D721Med (cell line): ENCODE measurements at regions not wholly inside any gene's neighbourhood (a gene's known extent, or its start where the extent isn't known, plus 50 kb on each side); places are given as distances from the start of the nearest gene placed in this dataset.

Source experiments
- DNase-seq: peaks from one replicate; pipeline ENCODE4 v3.0.0; 2011; ENCODE audit warnings: low spot score; ENCODE audit not compliant: insufficient read length
- FAIRE-seq: peaks from 2 replicates; lab custom pipeline; 2011; peaks lifted over from hg19 to GRCh38; lab: Jason Lieb, UNC
- TF ChIP-seq, protein P1 (sequence below): IDR thresholded peaks from 2 replicates; pipeline ENCODE4 v1.5.1; 2012; ENCODE audit warnings: mild to moderate bottlenecking, control low read depth; ENCODE audit not compliant: insufficient read depth; ENCODE audit errors: missing control alignments

DNA sequence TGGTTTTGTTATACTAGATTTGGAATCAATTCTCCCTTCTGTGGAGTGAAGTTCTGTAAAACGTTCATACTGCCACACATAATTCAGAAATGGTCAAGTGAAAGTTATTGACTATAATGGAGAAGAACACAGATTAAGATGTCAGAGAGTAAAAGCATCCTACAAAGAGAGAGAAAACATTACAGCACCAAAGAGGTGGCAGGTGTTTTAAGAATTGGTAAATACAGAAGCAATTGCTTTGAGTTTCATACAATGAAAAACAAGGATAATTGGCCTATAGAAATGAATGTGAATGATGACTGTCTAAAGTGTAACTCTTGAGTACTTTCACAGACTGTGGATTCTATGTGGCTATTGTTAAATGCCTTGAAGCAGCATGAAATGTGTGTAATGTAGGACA lies 435.6 kb upstream of the SMIM31 start:
- no peak for DNase-seq
- FAIRE-seq = no peak
- TF ChIP-seq, protein P1, sequence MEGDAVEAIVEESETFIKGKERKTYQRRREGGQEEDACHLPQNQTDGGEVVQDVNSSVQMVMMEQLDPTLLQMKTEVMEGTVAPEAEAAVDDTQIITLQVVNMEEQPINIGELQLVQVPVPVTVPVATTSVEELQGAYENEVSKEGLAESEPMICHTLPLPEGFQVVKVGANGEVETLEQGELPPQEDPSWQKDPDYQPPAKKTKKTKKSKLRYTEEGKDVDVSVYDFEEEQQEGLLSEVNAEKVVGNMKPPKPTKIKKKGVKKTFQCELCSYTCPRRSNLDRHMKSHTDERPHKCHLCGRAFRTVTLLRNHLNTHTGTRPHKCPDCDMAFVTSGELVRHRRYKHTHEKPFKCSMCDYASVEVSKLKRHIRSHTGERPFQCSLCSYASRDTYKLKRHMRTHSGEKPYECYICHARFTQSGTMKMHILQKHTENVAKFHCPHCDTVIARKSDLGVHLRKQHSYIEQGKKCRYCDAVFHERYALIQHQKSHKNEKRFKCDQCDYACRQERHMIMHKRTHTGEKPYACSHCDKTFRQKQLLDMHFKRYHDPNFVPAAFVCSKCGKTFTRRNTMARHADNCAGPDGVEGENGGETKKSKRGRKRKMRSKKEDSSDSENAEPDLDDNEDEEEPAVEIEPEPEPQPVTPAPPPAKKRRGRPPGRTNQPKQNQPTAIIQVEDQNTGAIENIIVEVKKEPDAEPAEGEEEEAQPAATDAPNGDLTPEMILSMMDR = no peak

GRCh38 chr4:164319688-164320087 lies 434.2 kb upstream of the SMIM31 start:
- TF ChIP-seq, protein P1 = no peak
- DNase-seq (no peak), FAIRE-seq (no peak)

DNA sequence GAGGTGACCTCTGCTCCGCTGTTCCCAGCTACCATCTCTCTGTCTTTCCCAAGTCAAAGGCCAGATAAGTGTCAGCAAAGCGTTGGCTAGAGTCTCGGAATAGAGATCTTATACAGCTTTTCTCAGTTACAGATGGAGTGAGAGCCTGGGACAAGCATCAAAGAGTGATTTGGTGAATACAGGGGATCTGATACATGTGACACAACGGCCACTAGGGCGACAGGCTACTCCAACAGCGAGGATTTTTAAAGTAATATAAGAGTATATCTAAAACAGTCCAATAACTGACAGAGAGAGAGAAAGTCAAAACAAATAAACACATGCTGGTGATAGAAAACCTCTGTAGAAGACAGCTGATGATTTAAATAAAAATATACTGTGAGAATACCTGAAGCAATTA lies 433.1 kb upstream of the SMIM31 start:
- FAIRE-seq (no peak), DNase-seq (no peak)

DNA sequence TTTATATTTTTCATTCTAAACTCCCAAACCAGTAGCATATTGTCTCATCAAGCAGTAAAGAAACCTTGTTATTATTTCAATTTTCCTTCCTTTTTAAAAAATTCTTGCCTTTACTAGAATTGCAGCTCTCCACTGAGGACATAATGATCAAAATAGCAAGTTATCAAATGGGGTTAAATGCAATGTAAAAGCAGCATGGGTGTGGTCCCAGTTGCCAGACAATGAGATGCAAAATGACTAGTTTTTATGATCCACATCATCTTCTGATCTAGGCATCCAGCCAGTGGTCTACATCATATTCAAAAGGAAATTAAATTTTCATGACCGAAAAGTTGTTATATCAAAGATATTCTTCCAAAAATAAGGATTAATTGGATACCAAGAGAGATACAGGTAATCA lies 427.9 kb upstream of the SMIM31 start:
- FAIRE-seq = no peak
- TF ChIP-seq, protein P1 = no peak

More for the DNA sequence above, 433.1 kb upstream of the SMIM31 start:
- TF ChIP-seq, protein P1 = no peak

GRCh38 chr4:164337219-164337944 lies 416.5 kb upstream of the SMIM31 start:
- FAIRE-seq (no peak), DNase-seq (no peak)
- TF ChIP-seq, protein P1 = no peak

More for the DNA sequence above, 427.9 kb upstream of the SMIM31 start:
- DNase-seq = no peak

DNA sequence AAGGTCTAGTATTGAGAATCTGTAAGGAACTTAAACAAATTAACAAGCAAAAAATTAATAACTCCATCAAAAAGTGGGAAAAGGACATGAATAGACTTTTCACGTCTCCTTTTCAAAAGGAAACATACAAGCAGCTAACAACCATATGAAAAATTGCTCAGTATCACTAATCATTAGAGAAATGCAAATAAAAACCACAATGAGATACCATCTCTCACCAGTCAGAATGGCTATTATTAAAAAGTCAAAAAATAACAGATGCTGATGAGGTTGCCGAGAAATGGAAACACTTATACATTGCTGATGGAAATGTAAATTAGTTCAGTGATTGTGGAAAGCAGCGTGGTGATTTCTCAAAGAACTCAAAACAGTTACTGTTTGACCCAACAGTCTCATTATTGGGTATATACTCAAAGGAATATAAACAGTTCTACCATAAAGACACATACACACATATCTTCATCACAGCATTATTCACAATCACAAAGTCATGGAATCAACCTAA lies 410.4 kb upstream of the SMIM31 start:
- TF ChIP-seq, protein P1 = no peak
- DNase-seq = no peak
- FAIRE-seq = no peak

DNA sequence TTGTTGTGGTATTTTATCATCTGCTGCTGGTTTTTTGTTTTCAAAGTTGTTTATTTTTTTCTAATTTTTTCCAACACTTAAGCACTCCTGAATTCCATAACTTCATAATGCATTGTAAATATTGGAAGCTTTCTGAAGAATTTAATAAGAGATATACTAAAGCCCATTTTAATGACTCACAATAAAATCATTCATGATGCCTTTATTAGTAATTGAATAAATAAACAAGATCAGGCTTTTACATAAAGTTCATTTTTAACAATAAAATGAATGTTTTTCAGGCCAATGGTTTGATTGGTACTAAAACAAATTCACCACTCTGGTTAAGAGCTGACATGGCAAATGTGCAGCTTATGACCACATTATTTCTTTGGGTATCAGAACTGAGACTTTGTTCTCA lies 408.2 kb upstream of the SMIM31 start:
- TF ChIP-seq, protein P1 = no peak

More for the DNA sequence above, 408.2 kb upstream of the SMIM31 start:
- FAIRE-seq (no peak), DNase-seq (no peak)
